HepG2 (cell line): ENCODE measurements at regions not wholly inside any gene's neighbourhood (a gene's known extent, or its start where the extent isn't known, plus 50 kb on each side); places are given as distances from the start of the nearest gene placed in this dataset.

Experiments used
- ATAC-seq: fragments of 200-7000 bp; cut with Tn5 transposase; 3 replicates; pipeline ENCODE4 v1.9.1; 2020; ENCODE audit warnings: mild to moderate bottlenecking, moderate library complexity
- BruUV-seq: library from RNA; stranded (reverse); fragments of 400-500 nt; replicated peaks from 2 replicates; lab custom pipeline; 2021; lab: Mats Ljungman, UMichigan
- CTCF ChIA-PET: fragments of 300-600 bp; formaldehyde crosslinking; extraction: SDS; loops from one replicate; lab custom pipeline; 2021; ENCODE audit warnings: low total read pairs, inconsistent platforms, low intra/inter-chr PET ratio; lab: Yijun Ruan, JAX
- POLR2A ChIA-PET: fragments of 350-600 bp; sonication (Branson Sonifier 250); formaldehyde crosslinking; loops from one replicate; lab custom pipeline; 2020; ENCODE audit warnings: antibody characterized with exemption, inconsistent platforms; lab: Yijun Ruan, JAX
- DNase-seq: peaks from one replicate; pipeline ENCODE4 v3.0.0-alpha.2; 2015; ENCODE audit warnings: low spot score
- FAIRE-seq: peaks from 3 replicates; lab custom pipeline; 2011; peaks lifted over from hg19 to GRCh38; lab: Jason Lieb, UNC
- H2AFZ ChIP-seq: one replicate; pipeline ENCODE4 v1.6.1; 2011; ENCODE audit warnings: low read length, inconsistent platforms
- H3K27ac ChIP-seq: fragments of 300-600 bp; 3 replicates; pipeline ENCODE4 v1.8.0; 2011; ENCODE audit warnings: mixed run types, mild to moderate bottlenecking, mixed read lengths, low read length, inconsistent platforms; ENCODE audit not compliant: insufficient read depth; ENCODE audit errors: extremely low read length
- H3K27me3 ChIP-seq, 2 experiments: fragments of 200-600 bp in 1 of 2; 2 replicates in 1 of 2; 3 replicates in 1 of 2; pipeline versions ENCODE4 v1.6.0 to v1.8.0; 2011; ENCODE audit warnings: low read length in 2 of 2, mild to moderate bottlenecking in 2 of 2, moderate library complexity in 2 of 2, inconsistent platforms in 1 of 2; ENCODE audit not compliant: insufficient read depth in 2 of 2, control insufficient read depth in 1 of 2
- H3K36me3 ChIP-seq, 2 experiments: fragments of 200-600 bp in 1 of 2; replicated peaks in 1 of 2; 2 replicates in 1 of 2; 3 replicates in 1 of 2; pipeline versions ENCODE4 v1.5.1 to v1.8.0; 2011; ENCODE audit warnings: low read length in 2 of 2, inconsistent platforms in 1 of 2; ENCODE audit not compliant: insufficient read depth in 2 of 2, control insufficient read depth in 1 of 2
- H3K4me1 ChIP-seq: 2 replicates; pipeline ENCODE4 v1.5.1; 2012; ENCODE audit warnings: low read length, inconsistent platforms; ENCODE audit not compliant: insufficient read depth
- H3K4me2 ChIP-seq: 2 replicates; pipeline ENCODE4 v1.6.0; 2011; ENCODE audit warnings: low read depth, low read length, inconsistent platforms
- H3K4me3 ChIP-seq, 3 experiments: fragments of 200-600 bp in 1 of 3; sonication (generic), shearing (Covaris generic) in 1 of 3; replicated peaks in 1 of 3; 2 replicates each; pipeline ENCODE4 v1.5.1; 2011 to 2016; ENCODE audit warnings: low read length in 3 of 3, inconsistent platforms in 2 of 3, low read depth in 2 of 3, mild to moderate bottlenecking in 2 of 3, control low read depth in 1 of 3, mixed read lengths in 1 of 3; ENCODE audit not compliant: insufficient read depth in 1 of 3
- H3K79me2 ChIP-seq: one replicate; pipeline ENCODE4 v1.6.1; 2011; ENCODE audit warnings: low read length, inconsistent platforms; ENCODE audit not compliant: insufficient read depth
- H3K9ac ChIP-seq: 2 replicates; pipeline ENCODE4 v1.6.0; 2011; ENCODE audit warnings: mild to moderate bottlenecking, low read depth, low read length, inconsistent platforms; ENCODE audit not compliant: insufficient read depth
- H3K9me3 ChIP-seq: 2 replicates; pipeline ENCODE4 v1.5.1; 2012; ENCODE audit warnings: mild to moderate bottlenecking, low read length
- H4K20me1 ChIP-seq: 2 replicates; pipeline ENCODE4 v1.6.0; 2011; ENCODE audit warnings: inconsistent platforms, mild to moderate bottlenecking, low read length, moderate library complexity; ENCODE audit not compliant: insufficient read depth
- ADNP ChIP-seq: sonication (generic); formaldehyde crosslinking; IDR thresholded peaks from 2 replicates; pipeline ENCODE4 v1.4.0; 2020; ENCODE audit warnings: missing genetic modification reagents
- AHDC1 ChIP-seq: sonication (generic); formaldehyde crosslinking; IDR thresholded peaks from 2 replicates; pipeline ENCODE4 v1.5.1; 2020; ENCODE audit warnings: mild to moderate bottlenecking, missing genetic modification reagents, borderline replicate concordance
- BCLAF1 ChIP-seq: fragments of 450-650 bp; IDR thresholded peaks from 2 replicates; pipeline ENCODE4 v1.6.1; 2017; ENCODE audit warnings: mild to moderate bottlenecking
- CBX1 ChIP-seq: IDR thresholded peaks from one replicate; pipeline ENCODE4 v1.6.1; 2016; ENCODE audit warnings: antibody characterized with exemption, low read depth
- FOXC1 ChIP-seq: sonication (generic); formaldehyde crosslinking; IDR thresholded peaks from 2 replicates; pipeline ENCODE4 v1.8.0; 2022; ENCODE audit warnings: mild to moderate bottlenecking, missing genetic modification reagents, borderline replicate concordance
- GABPA ChIP-seq, 2 experiments: IDR thresholded peaks; 2 replicates each; pipeline ENCODE4 v1.6.1; 2011 to 2016; ENCODE audit warnings: low read depth in 2 of 2, low read length in 1 of 2, missing biosample characterization in 1 of 2, missing genetic modification characterization in 1 of 2
- GRHL1 ChIP-seq: sonication (generic); formaldehyde crosslinking; conservative IDR thresholded peaks from 2 replicates; pipeline ENCODE4 v1.8.0; 2022; ENCODE audit warnings: missing genetic modification reagents
- MTF1 ChIP-seq: sonication (generic); formaldehyde crosslinking; IDR thresholded peaks from 2 replicates; pipeline ENCODE4 v1.5.0; 2020; ENCODE audit warnings: missing genetic modification reagents
- SMARCC2 ChIP-seq: fragments of 450-650 bp; IDR thresholded peaks from 2 replicates; pipeline ENCODE4 v1.6.1; 2017; ENCODE audit warnings: antibody characterized with exemption, mild to moderate bottlenecking
- TEAD3 ChIP-seq: optimal IDR thresholded peaks from 2 replicates; pipeline ENCODE3; 2016; ENCODE audit warnings: borderline replicate concordance
- ZFP62 ChIP-seq: sonication (generic); formaldehyde crosslinking; IDR thresholded peaks from 2 replicates; pipeline ENCODE4 v1.4.0; 2020; ENCODE audit warnings: missing genetic modification reagents
- WGBS: methylation state at CpG from one replicate; pipeline ENCODE4 v1.1.6; 2017; ENCODE audit warnings: low lambda C conversion rate; 5-methylcytosine and 5-hydroxymethylcytosine counted together
- in situ Hi-C: cut with HindIII; loops from 2 replicates; pipeline ENCODE4 v1.10.0; 2017; ENCODE audit warnings: low pct_unique_long_range_greater_than_20kb; ENCODE audit not compliant: extremely low pct_ligation_motif_present
- intact Hi-C: fragments of 100-400 bp; cut with micrococcal nuclease; formaldehyde crosslinking; loops from one replicate; pipeline ENCODE4 v1.10.0; 2022; ENCODE audit not compliant: unreplicated experiment

- TF ChIP-seq GABPA (IDR thresholded peaks at IDR 0.05; ENCODE audit: low read depth, low read length) (no peak), GABPA (CRISPR knock-in tag; IDR thresholded peaks at IDR 0.05; ENCODE audit: low read depth) (no peak), TEAD3 (CRISPR knock-in tag) (no peak)
Measured at GRCh38 chr7:34389332-34390078, 268.5 kb upstream of the NPSR1 start (continued).

- ATAC-seq, result no peak
- H3K4me2 ChIP-seq, result no peak overlapping the region
- ChIA-PET CTCF (no interaction called here), POLR2A (no interaction called here)
- H3K4me1 ChIP-seq, result no peaks in the 10 kb centered on the region
- no peaks in the 10 kb centered on the region for H4K20me1 ChIP-seq
- H3K27ac ChIP-seq, result no peak overlapping the region
- H3K79me2 ChIP-seq, result no peaks in the 10 kb centered on the region
- DNase-seq, result no peak
- BruUV-seq, result no TSS peak
- no peak for FAIRE-seq
- H3K27me3 ChIP-seq, result no peaks in the 10 kb centered on the region
- H3K9ac ChIP-seq, result no peak overlapping the region
- intact Hi-C loops (no loop called here), in situ Hi-C loops (no loop called here)
- H2AFZ ChIP-seq, result no peak overlapping the region
- no peak overlapping the region for H3K4me3 ChIP-seq
- H3K9me3 ChIP-seq, result no peaks in the 10 kb centered on the region
- WGBS, result 100% methylated on average over 1 of the region's 1 CpG
- no peaks in the 10 kb centered on the region for H3K36me3 ChIP-seq
- TF ChIP-seq BCLAF1 (no peak), ZFP62 (CRISPR knock-in tag) (no peak), MTF1 (CRISPR knock-in tag) (no peak), FOXC1 (CRISPR knock-in tag) (no peak), SMARCC2 (no peak), AHDC1 (CRISPR knock-in tag) (no peak), CBX1 (no peak), ADNP (CRISPR knock-in tag) (no peak), GRHL1 (CRISPR knock-in tag) (no peak)
Measured at GRCh38 chr7:34390103-34390502, 267.9 kb upstream of the NPSR1 start.
